K562 (cell line): ENCODE measurements at regions not wholly inside any gene's neighbourhood (a gene's known extent, or its start where the extent isn't known, plus 50 kb on each side); places are given as distances from the start of the nearest gene placed in this dataset.
"Not testable (repeated sequence)": the region's sequence is repeated elsewhere in the genome, so short reads cannot be mapped to it uniquely, and the experiment has no call there.

Experiments
- ATAC-seq: fragments of 200-7000 bp; cut with Tn5 transposase; 3 replicates; pipeline ENCODE4 v1.9.1; 2020; ENCODE audit warnings: moderate library complexity
- BruUV-seq: library from RNA; stranded (reverse); fragments of 400-500 nt; replicated peaks from 2 replicates; lab custom pipeline; 2021; lab: Mats Ljungman, UMichigan
- CTCF ChIA-PET: fragments of 300-600 bp; formaldehyde crosslinking; extraction: SDS; loops from one replicate; lab custom pipeline; 2021; ENCODE audit warnings: low intra/inter-chr PET ratio; lab: Yijun Ruan, JAX
- POLR2A ChIA-PET: fragments of 300-600, 350-650 bp; sonication (Branson Sonifier 250); formaldehyde crosslinking; extraction: SDS; loops from one replicate; lab custom pipeline; 2021; ENCODE audit warnings: antibody characterized with exemption, inconsistent platforms; lab: Yijun Ruan, JAX
- DNase-seq, 4 experiments: peaks; one replicate each; pipeline versions ENCODE4 v3.0.0 to v3.0.0-alpha.2; 2011 to 2018; ENCODE audit warnings: low spot score in 3 of 4, mixed read lengths in 3 of 4; ENCODE audit errors: extremely low read depth in 1 of 4
- FAIRE-seq: peaks from 2 replicates; lab custom pipeline; 2011; peaks lifted over from hg19 to GRCh38; lab: Jason Lieb, UNC
- H2AFZ ChIP-seq: 2 replicates; pipeline ENCODE4 v1.6.0; 2011; ENCODE audit warnings: low read depth, low read length, control low read depth, inconsistent platforms
- H3K27ac ChIP-seq: fragments of 200-600 bp; 3 replicates; pipeline ENCODE4 v1.8.0; 2011; ENCODE audit warnings: low read depth, mild to moderate bottlenecking, control low read depth, inconsistent platforms, low read length, moderate library complexity, mixed read lengths; ENCODE audit errors: extremely low read depth
- H3K27me3 ChIP-seq, 2 experiments: fragments of 300-600 bp in 1 of 2; 2 replicates in 1 of 2; 3 replicates in 1 of 2; pipeline versions ENCODE4 v1.6.0 to v1.8.0; 2011; ENCODE audit warnings: inconsistent platforms in 2 of 2, low read length in 2 of 2, mild to moderate bottlenecking in 1 of 2, mixed read lengths in 1 of 2, moderate library complexity in 1 of 2; ENCODE audit not compliant: control insufficient read depth in 2 of 2, insufficient read depth in 2 of 2
- H3K36me3 ChIP-seq: fragments of 300-600 bp; 3 replicates; pipeline ENCODE4 v1.8.0; 2011; ENCODE audit warnings: mild to moderate bottlenecking, low read length, inconsistent platforms; ENCODE audit not compliant: control insufficient read depth, insufficient read depth
- H3K4me1 ChIP-seq, 2 experiments: fragments of 200-600 bp in 1 of 2; replicated peaks in 1 of 2; 2 replicates in 1 of 2; 3 replicates in 1 of 2; pipeline versions ENCODE4 v1.5.1 to v1.8.0; 2011; ENCODE audit warnings: inconsistent platforms in 2 of 2, low read length in 2 of 2, mild to moderate bottlenecking in 1 of 2, mixed read lengths in 1 of 2, moderate library complexity in 1 of 2; ENCODE audit not compliant: control insufficient read depth in 2 of 2, insufficient read depth in 2 of 2
- H3K4me2 ChIP-seq: 2 replicates; pipeline ENCODE4 v1.6.1; 2011; ENCODE audit warnings: low read length, control low read depth, inconsistent platforms, mixed read lengths; ENCODE audit not compliant: insufficient read depth
- H3K4me3 ChIP-seq: fragments of 200-600 bp; sonication (generic), shearing (Covaris generic); 2 replicates; pipeline ENCODE4 v1.5.1; 2016; ENCODE audit warnings: control low read depth, inconsistent platforms
- H3K79me2 ChIP-seq: fragments of 200-600 bp; 3 replicates; pipeline ENCODE4 v1.8.0; 2011; ENCODE audit warnings: low read length, inconsistent platforms; ENCODE audit not compliant: control insufficient read depth, insufficient read depth
- H3K9ac ChIP-seq, 2 experiments: 2 replicates each; pipeline versions ENCODE4 v1.6.0 to v1.6.1; 2011; ENCODE audit warnings: low read depth in 2 of 2, low read length in 2 of 2, control low read depth in 1 of 2, inconsistent platforms in 1 of 2, mild to moderate bottlenecking in 1 of 2, mixed read lengths in 1 of 2; ENCODE audit not compliant: insufficient read depth in 1 of 2
- H3K9me1 ChIP-seq: one replicate; pipeline ENCODE4 v1.6.0; 2011; ENCODE audit warnings: inconsistent platforms, mild to moderate bottlenecking, low read length, moderate library complexity; ENCODE audit not compliant: control insufficient read depth, insufficient read depth
- H3K9me3 ChIP-seq: replicated peaks from 2 replicates; pipeline ENCODE4 v1.5.1; 2011; ENCODE audit warnings: low read depth, low read length, inconsistent platforms; ENCODE audit not compliant: control insufficient read depth, insufficient read depth
- H4K20me1 ChIP-seq: replicated peaks from 2 replicates; pipeline ENCODE4 v1.6.1; 2011; ENCODE audit warnings: low read length, inconsistent platforms, mixed read lengths; ENCODE audit not compliant: control insufficient read depth, insufficient read depth
- CBX2 ChIP-seq: fragments of 200-600 bp; sonication (generic); IDR thresholded peaks from one replicate; pipeline ENCODE4 v1.6.1; 2012; ENCODE audit warnings: mild to moderate bottlenecking, low read length, inconsistent platforms; ENCODE audit not compliant: insufficient read depth, poor library complexity, severe bottlenecking
- CHD1 ChIP-seq: fragments of 200-600 bp; sonication (generic); IDR thresholded peaks from one replicate; pipeline ENCODE4 v1.6.1; 2012; ENCODE audit warnings: mild to moderate bottlenecking, moderate library complexity, low read length, inconsistent platforms
- EZH2 ChIP-seq: IDR thresholded peaks from 2 replicates; pipeline ENCODE4 v1.6.1; 2012; ENCODE audit warnings: low read depth, mild to moderate bottlenecking, inconsistent platforms, low read length, borderline replicate concordance
- SMARCA4 ChIP-seq: fragments of 450-650 bp; IDR thresholded peaks from 2 replicates; pipeline ENCODE4 v1.6.1; 2016
- VEZF1 ChIP-seq: fragments of 200-800 bp; sonication (Bioruptor generic); IDR thresholded peaks from 2 replicates; pipeline ENCODE4 v1.6.1; 2017; ENCODE audit warnings: missing genetic modification characterization, missing compliant biosample characterization
- ZNF785 ChIP-seq: fragments of 250-450 bp; sonication (Bioruptor Pico); IDR thresholded peaks from 2 replicates; pipeline ENCODE4 v1.4.0; 2020; ENCODE audit warnings: mild to moderate bottlenecking
- WGBS: fragments of 100-300 bp; shearing (Covaris generic); methylation state at CpG from one replicate; pipeline ENCODE4 v1.1.6; 2016; ENCODE audit warnings: low coverage, mixed read lengths; ENCODE audit not compliant: insufficient coverage; ENCODE audit errors: missing lambda C conversion rate; 5-methylcytosine and 5-hydroxymethylcytosine counted together
- in situ Hi-C: fragments of 300-500 bp; cut with MboI; formaldehyde crosslinking; loops from 4 replicates; pipeline ENCODE4 v1.15.0; 2018; ENCODE audit warnings: inconsistent platforms, mixed read lengths
- intact Hi-C: fragments of 100-400 bp; cut with micrococcal nuclease; formaldehyde crosslinking; loops from 2 replicates; pipeline ENCODE4 v1.14.2; 2022

- Histone ChIP-seq H3K9me3 (no peaks in the 10 kb centered on the region), H3K27ac (no peak overlapping the region), H3K4me2 (no peak overlapping the region), H3K9ac (no peak overlapping the region), H3K27me3 (no peaks in the 10 kb centered on the region), H3K36me3 (no peaks in the 10 kb centered on the region), H4K20me1 (no peaks in the 10 kb centered on the region), H2AFZ (no peak overlapping the region), H3K4me3 (no peak overlapping the region), H3K4me1 (no peaks in the 10 kb centered on the region), H3K9me1 (no peaks in the 10 kb centered on the region), H3K79me2 (no peaks in the 10 kb centered on the region)
- DNase-seq (no peak), ATAC-seq (no peak), FAIRE-seq (no peak)
- in situ Hi-C loops = no loop called here
- no TSS peak for BruUV-seq
- intact Hi-C loops = no loop called here
- TF ChIP-seq CBX2 (no peak), ZNF785 (CRISPR knock-in tag) (no peak), SMARCA4 (no peak), VEZF1 (CRISPR knock-in tag) (no peak), EZH2 (no peak), CHD1 (no peak)
- ChIA-PET POLR2A (no interaction called here), CTCF (no interaction called here)
- WGBS = 0% methylated on average over 2 of the region's 2 CpGs
Measured at GRCh38 chr1:102219463-102219862, 222.7 kb upstream of the OLFM3 start.

- BruUV-seq, DNase-seq, H3K4me3 ChIP-seq, POLR2A ChIA-PET, CTCF ChIA-PET, in situ Hi-C loops, H3K9me1 ChIP-seq, H3K4me1 ChIP-seq, H3K79me2 ChIP-seq, H3K36me3 ChIP-seq, intact Hi-C loops, FAIRE-seq, H2AFZ ChIP-seq, ATAC-seq, H3K27ac ChIP-seq, H4K20me1 ChIP-seq, H3K27me3 ChIP-seq, H3K9me3 ChIP-seq, H3K9ac ChIP-seq, H3K4me2 ChIP-seq: not testable (repeated sequence)
- 0% methylated on average over 3 of the region's 3 CpGs for WGBS
Measured at GRCh38 chr1:102210891-102211290, 214.2 kb upstream of the OLFM3 start.
